Fibroblast of skin of left biceps (primary cell): ENCODE measurements at regions not wholly inside any gene's neighbourhood (a gene's known extent, or its start where the extent isn't known, plus 50 kb on each side); places are given as distances from the start of the nearest gene placed in this dataset.

Source experiments
- DNase-seq, 2 experiments: peaks; one replicate each; pipeline ENCODE4 v3.0.0-alpha.2; 2013; ENCODE audit warnings: low read depth in 2 of 2

DNA sequence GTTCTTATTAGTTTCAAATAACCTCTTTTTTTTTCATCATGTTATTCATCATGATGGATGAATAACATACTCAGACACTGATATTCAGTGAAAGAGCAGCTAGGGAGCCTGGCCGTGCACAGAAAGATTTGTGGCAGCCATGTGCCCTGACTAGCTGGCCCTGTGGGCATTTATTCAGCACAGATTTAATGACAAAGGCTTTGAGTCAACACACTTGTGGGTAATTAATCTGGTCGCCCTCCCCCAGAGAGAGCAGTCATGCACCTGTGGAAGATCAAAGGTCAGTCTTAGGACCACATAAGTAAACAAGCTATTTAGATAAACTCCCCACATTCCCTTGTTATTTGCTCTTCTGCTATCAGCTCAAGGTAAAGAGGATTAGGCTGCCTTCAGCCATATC is 153.2 kb upstream of the HMCN1 start:
- DNase-seq: no peak

DNA sequence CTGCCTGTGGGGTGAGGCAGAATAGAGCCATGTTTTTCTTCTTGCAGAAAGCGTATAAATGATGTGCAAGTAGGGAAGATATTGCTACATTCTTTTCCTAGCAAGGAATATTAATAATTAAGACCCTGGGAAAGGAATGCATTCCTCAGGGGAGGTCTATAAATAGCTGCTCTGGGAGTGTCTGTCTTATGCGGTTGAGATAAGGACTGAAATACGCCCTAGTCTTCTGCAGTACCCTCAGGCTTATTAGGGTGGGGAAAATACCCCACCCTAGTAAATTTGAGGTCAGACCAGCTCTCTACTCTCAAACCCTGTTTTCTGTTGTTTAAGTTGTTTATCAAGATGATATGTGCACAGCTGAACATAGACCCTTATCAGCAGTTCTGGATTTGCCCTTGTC is 155.9 kb upstream of the HMCN1 start:
- no peak for DNase-seq

DNA sequence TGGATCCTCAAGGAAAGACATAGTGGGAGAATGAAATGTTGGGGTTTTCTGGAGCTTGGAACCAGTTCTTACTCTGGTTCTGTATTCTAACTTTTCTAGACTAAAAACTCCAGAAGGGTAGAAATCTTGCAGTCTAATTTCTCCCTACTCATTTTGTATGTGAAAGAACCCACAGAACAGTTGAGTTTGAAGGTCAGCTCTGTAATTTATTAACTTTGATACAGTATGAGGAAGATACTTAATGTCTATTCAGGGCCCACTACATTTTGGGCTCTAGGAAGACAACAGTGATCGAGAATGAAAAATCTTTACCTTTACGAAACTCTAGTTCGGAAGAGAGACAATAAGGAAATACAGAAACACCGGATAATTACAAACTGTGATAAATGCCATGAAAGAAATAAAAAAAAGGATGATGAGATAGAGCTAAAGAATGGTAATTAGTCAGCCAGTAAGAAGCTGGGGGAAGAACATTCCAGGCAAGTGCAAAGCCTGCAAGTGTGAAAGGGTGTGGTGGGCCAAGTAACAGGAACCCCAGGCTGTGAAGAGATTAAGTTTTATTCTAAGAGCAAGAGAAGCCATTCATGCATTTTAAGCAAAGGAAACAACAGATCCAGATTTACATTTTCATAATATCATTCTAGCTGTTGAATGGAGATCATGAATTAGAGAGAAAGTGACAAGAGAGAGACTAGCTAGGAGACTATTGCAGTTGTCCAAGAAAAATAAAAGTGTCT is 159.9 kb upstream of the HMCN1 start:
- no peak for DNase-seq

- no peak for DNase-seq
These were observed 160.5 kb upstream of the HMCN1 start for GRCh38 chr1:185573677-185574076.

GRCh38 chr1:185573162-185573561 is 161.0 kb upstream of the HMCN1 start:
- no peak for DNase-seq

DNA sequence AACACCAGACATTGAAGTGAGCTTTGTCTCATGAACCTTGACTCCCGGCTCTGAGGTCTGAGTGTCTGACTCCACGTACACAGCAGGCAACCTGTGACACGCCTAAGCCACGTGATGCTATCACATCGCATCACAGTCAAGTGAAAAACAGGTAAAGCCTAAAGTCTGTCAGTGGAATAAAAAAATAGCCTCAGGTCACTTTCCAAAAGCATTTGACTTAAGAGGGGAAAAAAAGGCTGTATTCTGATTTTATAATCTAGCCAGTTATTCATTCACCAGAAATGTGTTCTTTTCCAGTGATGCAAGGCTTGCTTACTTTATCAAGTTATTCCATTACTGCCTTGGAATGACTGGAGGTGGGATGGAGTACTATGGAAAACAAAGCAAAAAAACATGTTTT is 163.2 kb upstream of the HMCN1 start:
- no peak for DNase-seq

DNA sequence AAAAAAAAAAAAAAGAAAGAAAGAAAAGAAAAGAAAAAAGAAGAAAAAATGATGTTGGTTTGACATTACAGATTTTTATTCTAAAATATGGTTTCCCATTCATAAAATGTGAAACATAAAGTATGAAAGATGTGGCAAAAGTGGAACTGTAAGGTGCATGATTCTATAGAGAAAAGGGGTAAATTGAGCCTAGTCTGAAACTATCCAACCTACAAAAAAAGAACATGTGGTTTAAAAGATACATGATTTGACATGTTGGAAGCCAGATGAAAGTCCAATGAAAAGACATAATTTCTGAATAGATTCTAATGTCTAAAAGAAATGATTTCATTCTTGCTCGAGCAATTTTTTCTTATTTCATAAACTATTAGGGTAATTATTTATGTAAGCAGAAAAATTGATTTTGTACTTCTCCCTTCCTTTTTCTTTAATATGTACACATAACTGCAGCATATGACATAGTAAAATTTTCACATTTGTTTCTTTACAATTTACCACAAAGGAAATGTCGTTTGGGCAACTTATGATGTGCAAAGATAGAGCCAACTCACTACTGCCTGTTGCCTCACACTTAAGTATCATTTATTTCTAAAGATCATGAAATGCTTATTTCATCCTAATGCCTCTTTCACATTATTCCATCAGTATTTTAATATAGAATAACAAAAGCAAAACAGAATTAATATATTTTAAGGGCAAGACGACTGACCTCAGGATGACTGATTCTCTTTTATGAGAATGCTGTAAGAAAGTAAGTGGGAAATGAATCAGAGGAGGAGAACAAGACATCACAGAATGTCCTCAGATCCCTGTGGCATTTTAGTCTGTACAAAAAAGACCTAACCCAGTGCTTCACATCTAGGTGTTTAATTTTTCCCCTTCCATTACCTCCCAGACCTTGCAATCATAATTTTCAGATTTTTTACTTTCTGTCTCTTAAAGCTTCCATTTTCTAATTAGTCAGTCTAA is 165.8 kb upstream of the HMCN1 start:
- DNase-seq: no peak

GRCh38 chr1:185567440-185567839 is 166.8 kb upstream of the HMCN1 start:
- DNase-seq: no peak

- DNase-seq: peak; percentile 51 to 58
These were observed 167.2 kb upstream of the HMCN1 start for GRCh38 chr1:185566995-185567394.

DNA sequence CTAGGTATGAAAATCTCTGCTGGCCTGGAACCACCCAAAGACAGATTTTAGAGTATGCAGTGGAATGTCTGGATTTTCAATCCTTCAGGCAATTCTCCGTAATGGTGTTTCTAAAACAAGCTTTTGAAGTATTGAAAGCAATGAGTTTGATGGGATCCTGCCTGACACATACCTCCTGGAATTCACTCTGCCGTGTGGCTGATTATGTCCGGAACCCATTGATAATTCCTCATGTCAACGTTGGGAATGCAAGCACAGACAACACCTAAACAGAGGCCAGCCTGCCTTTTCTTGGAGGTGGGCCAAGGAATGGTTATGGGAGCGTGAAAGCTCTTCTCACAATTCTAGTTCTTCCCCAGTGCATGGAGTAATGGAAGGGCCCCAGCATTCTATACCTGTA is 168.9 kb upstream of the HMCN1 start:
- DNase-seq: peak; percentile 90 to 93

DNA sequence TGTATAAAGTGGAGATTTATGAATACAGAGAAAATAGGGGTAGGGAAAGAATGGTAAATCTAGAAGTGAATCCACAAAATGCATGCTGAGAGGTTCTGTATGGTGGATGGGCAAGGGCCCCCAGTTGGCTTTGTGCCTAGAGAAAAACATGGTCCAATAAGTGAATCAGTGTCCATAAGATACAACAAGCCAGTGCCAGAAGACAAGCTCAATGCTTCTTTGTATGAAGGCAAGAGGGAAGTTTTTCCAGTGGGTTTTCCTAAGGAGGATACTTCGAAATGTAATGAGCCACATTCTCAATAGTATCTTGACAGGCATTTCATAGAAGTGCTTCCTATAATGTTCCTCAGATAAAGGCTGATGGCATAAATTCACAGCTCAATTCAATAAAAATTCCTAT is 169.4 kb upstream of the HMCN1 start:
- no peak for DNase-seq

GRCh38 chr1:185562461-185563359 is 171.5 kb upstream of the HMCN1 start:
- no peak for DNase-seq

DNA sequence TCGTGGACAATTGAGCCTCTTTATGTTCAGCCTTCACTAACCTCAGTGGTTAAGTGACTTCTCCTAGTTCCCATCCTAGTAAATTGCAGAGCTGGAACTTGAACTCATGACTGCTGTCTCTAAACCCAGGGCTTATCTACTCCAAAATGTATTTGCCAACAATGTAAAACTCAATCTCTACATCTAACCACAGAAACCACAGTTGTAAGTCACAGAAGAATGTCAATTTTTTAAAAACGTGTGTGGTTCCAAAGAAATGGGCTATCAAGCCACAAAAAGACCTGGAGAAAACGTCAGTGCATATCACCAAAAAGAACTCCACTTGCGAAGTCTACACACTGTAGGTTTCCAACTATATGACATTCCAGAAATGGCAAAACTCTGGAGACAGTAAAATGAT is 172.6 kb upstream of the HMCN1 start:
- DNase-seq: peak; percentile 61 to 62

GRCh38 chr1:185560760-185561159 is 173.4 kb upstream of the HMCN1 start:
- DNase-seq: no peak

GRCh38 chr1:185559684-185560331 is 174.4 kb upstream of the HMCN1 start:
- DNase-seq: no peak

GRCh38 chr1:185559151-185559550 is 175.0 kb upstream of the HMCN1 start:
- DNase-seq: no peak

DNA sequence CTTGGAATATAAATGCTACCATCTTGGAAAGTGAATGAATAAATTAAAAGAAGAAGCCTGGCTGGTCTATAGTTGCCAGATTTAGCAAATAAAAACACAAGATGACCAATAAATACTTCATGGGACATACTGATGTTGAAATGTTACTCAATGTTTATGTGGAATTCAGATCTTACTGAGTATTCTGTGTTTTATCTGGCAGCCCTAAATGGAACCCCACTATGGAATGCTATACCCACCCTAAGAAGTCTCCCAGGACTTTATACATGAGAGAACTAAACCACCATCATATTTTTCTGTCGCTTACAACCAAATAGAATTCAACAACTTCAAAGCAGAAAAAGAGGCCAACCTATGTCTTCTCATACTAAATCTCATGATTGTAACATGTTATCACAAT is 177.6 kb upstream of the HMCN1 start:
- peak; percentile 65 to 66 for DNase-seq

DNA sequence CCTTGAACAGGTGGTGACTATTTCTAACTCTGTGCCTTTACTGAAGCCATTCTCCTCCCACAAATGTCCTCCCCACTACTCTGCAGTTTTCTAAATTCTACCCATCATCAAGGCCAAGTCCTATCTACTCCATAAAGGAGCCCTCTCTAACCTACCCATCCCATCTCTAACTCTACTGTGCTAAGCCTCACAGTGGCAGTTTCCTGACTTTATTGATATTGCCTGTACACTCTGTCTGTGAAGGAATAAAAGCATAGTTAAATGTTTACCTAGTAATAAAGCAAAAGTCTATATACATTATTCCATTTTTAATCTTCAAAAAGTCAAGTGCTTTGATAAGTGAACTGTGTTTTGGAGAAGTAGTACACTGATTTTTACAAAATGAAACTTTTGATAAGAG is 178.4 kb upstream of the HMCN1 start:
- DNase-seq: no peak

DNA sequence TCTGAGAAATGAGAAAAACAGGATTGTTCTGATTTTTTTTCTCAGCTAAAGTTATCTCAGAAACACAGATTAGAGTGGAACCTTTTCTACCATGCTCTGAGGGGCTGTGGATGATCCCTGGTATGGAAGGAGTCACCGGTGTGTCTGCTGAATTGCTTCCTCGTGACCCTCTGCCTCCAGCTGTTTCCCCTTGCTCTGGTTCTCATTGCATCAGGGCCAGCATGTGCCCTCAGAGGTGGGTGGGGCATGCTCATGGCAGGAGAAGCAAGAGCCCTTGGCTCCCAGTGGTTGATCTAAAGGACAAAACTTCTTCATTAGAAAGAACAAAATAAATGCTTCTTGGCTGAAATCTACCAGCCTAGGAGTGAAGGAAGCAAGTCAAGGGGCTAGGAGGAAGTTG is 183.2 kb upstream of the HMCN1 start:
- DNase-seq: no peak

- DNase-seq: no peak
These were observed 184.3 kb upstream of the HMCN1 start for GRCh38 chr1:185549906-185550305.

DNA sequence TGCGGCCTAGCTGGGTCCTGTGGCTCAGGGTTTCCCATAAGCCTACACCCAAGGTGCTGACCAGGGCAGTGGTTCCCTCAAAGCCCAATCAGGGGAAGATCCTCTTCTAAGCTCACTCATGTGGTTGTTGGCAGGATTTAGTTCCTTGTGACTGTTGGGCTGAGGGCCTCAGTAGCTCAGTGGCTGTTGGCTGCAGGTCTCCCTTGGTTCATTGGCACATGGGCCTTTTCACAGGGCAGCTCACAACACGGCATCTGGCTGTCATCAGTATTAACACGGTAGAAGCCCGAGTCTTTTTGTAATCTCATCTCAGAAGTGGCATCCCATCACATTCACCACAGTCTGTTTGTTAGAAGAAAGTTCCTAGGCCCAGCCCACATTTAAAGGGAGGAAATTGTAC is 188.2 kb upstream of the HMCN1 start:
- no peak for DNase-seq
